ENCODE measurements at regions not wholly inside any gene's neighbourhood (a gene's known extent, or its start where the extent isn't known, plus 50 kb on each side); places are given as distances from the start of the nearest gene placed in this dataset.

- H3K4me1 Mint-ChIP-seq: peaks cover 12 to 35% of the 10 kb centered on the region in 2 donors
- ATAC-seq: no peak
- Histone ChIP-seq H3K4me1 (ENCODE audit: control insufficient read depth, insufficient read depth, low read length) (peaks cover 23% of the 10 kb centered on the region), H3K4me3 (ENCODE audit: low read length) (no peak overlapping the region), H3K27ac (ENCODE audit: low read length) (peak overlapping the region; percentile 31), H3K9me3 (ENCODE audit: control insufficient read depth, insufficient read depth, low read length) (no peaks in the 10 kb centered on the region), H3K36me3 (ENCODE audit: control insufficient read depth, insufficient read depth, low read length) (no peaks in the 10 kb centered on the region), H3K27me3 (ENCODE audit: control insufficient read depth, insufficient read depth, low read length) (no peaks in the 10 kb centered on the region)
- H3K27ac Mint-ChIP-seq: peak overlapping the region; percentile 66 to 87
- TF ChIP-seq, protein P1, sequence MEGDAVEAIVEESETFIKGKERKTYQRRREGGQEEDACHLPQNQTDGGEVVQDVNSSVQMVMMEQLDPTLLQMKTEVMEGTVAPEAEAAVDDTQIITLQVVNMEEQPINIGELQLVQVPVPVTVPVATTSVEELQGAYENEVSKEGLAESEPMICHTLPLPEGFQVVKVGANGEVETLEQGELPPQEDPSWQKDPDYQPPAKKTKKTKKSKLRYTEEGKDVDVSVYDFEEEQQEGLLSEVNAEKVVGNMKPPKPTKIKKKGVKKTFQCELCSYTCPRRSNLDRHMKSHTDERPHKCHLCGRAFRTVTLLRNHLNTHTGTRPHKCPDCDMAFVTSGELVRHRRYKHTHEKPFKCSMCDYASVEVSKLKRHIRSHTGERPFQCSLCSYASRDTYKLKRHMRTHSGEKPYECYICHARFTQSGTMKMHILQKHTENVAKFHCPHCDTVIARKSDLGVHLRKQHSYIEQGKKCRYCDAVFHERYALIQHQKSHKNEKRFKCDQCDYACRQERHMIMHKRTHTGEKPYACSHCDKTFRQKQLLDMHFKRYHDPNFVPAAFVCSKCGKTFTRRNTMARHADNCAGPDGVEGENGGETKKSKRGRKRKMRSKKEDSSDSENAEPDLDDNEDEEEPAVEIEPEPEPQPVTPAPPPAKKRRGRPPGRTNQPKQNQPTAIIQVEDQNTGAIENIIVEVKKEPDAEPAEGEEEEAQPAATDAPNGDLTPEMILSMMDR (IDR thresholded peaks at IDR 0.05): no peak
- peak in 1 of 2 donors; percentile 55 for DNase-seq
- H3K9me3 Mint-ChIP-seq: no peaks in the 10 kb centered on the region
- H3K27me3 Mint-ChIP-seq (ENCODE audit: low read depth in 2 of 2): no peaks in the 10 kb centered on the region
- intact Hi-C loops (cut with micrococcal nuclease): loop anchor here (10.0 kb wide), 3 partner anchors 50 to 150 kb away; partner anchors contain the start of gene KLF13
- WGBS (ENCODE audit: insufficient coverage): 87% methylated on average over 8 of the region's 8 CpGs
- no peaks in the 10 kb centered on the region for H3K36me3 Mint-ChIP-seq
- H3K4me3 Mint-ChIP-seq: peak overlapping the region; percentile 83
These were observed 112.3 kb upstream of the KLF13 start for GRCh38 chr15:31214158-31214863.

- ATAC-seq: peak in 1 of 3 donors; percentile 14
- Histone ChIP-seq H3K9me3 (ENCODE audit: control insufficient read depth, insufficient read depth, low read length) (no peaks in the 10 kb centered on the region), H3K4me3 (ENCODE audit: low read length) (no peak overlapping the region), H3K27me3 (ENCODE audit: control insufficient read depth, insufficient read depth, low read length) (no peaks in the 10 kb centered on the region), H3K27ac (ENCODE audit: low read length) (peak overlapping the region; percentile 87), H3K4me1 (ENCODE audit: control insufficient read depth, insufficient read depth, low read length) (peaks cover 23% of the 10 kb centered on the region), H3K36me3 (ENCODE audit: control insufficient read depth, insufficient read depth, low read length) (no peaks in the 10 kb centered on the region)
- Mint-ChIP-seq H3K4me1 (peaks cover 12 to 35% of the 10 kb centered on the region in 2 donors), H3K36me3 (no peaks in the 10 kb centered on the region), H3K4me3 (peak overlapping the region; percentile 83), H3K27me3 (ENCODE audit: low read depth in 2 of 2) (no peaks in the 10 kb centered on the region), H3K9me3 (no peaks in the 10 kb centered on the region), H3K27ac (peak overlapping the region; percentile 66 to 87)
- intact Hi-C loops (cut with micrococcal nuclease): loop anchor here (1.0 to 10.0 kb wide), 4 partner anchors 50 to 273 kb away; partner anchors contain the start of gene KLF13
- WGBS (ENCODE audit: insufficient coverage): 36% methylated on average over 18 of the region's 18 CpGs
- TF ChIP-seq, protein P1 (IDR thresholded peaks at IDR 0.05): no peak
- DNase-seq: no peak
These were observed 111.7 kb upstream of the KLF13 start for GRCh38 chr15:31214864-31215489.

DNA sequence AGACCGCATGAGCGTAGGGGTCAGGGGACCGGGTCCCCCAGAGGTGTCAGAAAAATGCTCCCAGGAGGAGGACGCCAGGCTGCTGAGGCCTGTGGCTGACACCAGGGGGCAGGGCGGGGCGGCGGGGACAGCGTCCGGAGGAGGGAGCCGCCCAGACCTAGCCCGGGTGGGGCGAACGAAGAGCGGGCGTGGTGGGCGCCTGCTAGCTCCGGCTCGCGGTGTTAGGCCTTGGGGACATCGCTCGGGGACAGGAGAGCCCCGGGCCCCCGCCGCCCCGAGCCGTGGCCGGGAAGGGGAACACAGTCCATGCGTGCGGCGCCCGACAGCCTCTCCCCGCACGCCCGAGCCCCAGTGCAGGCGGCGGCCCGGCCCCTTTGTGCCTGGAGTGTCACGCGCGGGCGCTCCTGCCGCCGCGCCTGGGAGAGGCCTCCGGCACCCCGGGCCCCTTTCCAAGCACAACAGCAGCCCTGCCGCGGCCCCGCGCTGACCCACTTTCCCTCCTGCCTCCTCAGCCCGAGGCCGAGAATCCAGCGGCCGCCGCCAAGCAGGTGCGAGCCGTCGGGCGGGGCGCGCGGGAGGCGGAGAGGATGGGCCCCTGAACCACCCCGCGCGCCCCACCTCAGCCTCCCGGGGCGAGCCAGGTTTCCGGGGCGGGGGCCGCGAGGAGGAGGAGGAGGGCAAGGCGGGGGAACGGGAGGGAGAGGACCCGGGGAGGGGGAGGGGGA lies 111.0 kb upstream of the KLF13 start:
- Histone ChIP-seq H3K9me3 (ENCODE audit: control insufficient read depth, insufficient read depth, low read length) (no peaks in the 10 kb centered on the region), H3K27ac (ENCODE audit: low read length) (peak overlapping the region; percentile 87), H3K4me3 (ENCODE audit: low read length) (peak overlapping the region; percentile 27), H3K27me3 (ENCODE audit: control insufficient read depth, insufficient read depth, low read length) (no peaks in the 10 kb centered on the region), H3K4me1 (ENCODE audit: control insufficient read depth, insufficient read depth, low read length) (peaks cover 23% of the 10 kb centered on the region), H3K36me3 (ENCODE audit: control insufficient read depth, insufficient read depth, low read length) (no peaks in the 10 kb centered on the region)
- Mint-ChIP-seq H3K4me1 (peaks cover 12 to 35% of the 10 kb centered on the region in 2 donors), H3K27ac (peak overlapping the region; percentile 66 to 87), H3K36me3 (no peaks in the 10 kb centered on the region), H3K9me3 (no peaks in the 10 kb centered on the region), H3K4me3 (peak overlapping the region; percentile 87), H3K27me3 (ENCODE audit: low read depth in 2 of 2) (no peaks in the 10 kb centered on the region)
- under 1% methylated on average over 63 of the region's 75 CpGs for WGBS (ENCODE audit: insufficient coverage)
- DNase-seq: peak; percentile 68 to 84
- intact Hi-C loops (cut with micrococcal nuclease): loop anchor here (1.0 to 10.0 kb wide), 4 partner anchors 49 to 273 kb away; partner anchors contain the start of gene KLF13
- ATAC-seq: peak; percentile 82 to 87 (median 85)
- TF ChIP-seq, protein P1 (IDR thresholded peaks at IDR 0.05): peak; percentile 78

Measured in natural killer cell (primary cell).